Uterus (tissue), 3 donors: ENCODE measurements at regions not wholly inside any gene's neighbourhood (a gene's known extent, or its start where the extent isn't known, plus 50 kb on each side); places are given as distances from the start of the nearest gene placed in this dataset. TPM values are rescaled to one million over a fixed set of nuclear protein-coding genes. Genes with fewer than 3 reads are reported as not detected.

Experiments used
- DNase-seq, 2 donors: peaks; one replicate each; pipeline ENCODE4 v3.0.0-alpha.2; 2019 to 2020
- H3K27ac ChIP-seq, 2 donors: fragments of 200-600 bp; sonication (generic); 1 replicate in 1 of 2; 2 replicates in 1 of 2; pipeline ENCODE4 v1.5.1; 2016 to 2018
- H3K27me3 ChIP-seq, 2 donors: fragments of 200-600 bp; sonication (generic); one replicate each; pipeline ENCODE4 v1.5.1; 2018 to 2019; ENCODE audit warnings: control low read depth in 1 of 2
- H3K36me3 ChIP-seq, 2 donors: fragments of 200-600 bp; sonication (generic); one replicate each; pipeline ENCODE4 v1.5.1; 2019; ENCODE audit warnings: control low read depth in 1 of 2
- H3K4me1 ChIP-seq, 2 donors: fragments of 200-600 bp; sonication (generic); one replicate each; pipeline ENCODE4 v1.5.1; 2018 to 2019; ENCODE audit warnings: control low read depth in 1 of 2
- H3K4me3 ChIP-seq, 2 donors: fragments of 200-600 bp; sonication (generic); 1 replicate in 1 of 2; 2 replicates in 1 of 2; pipeline ENCODE4 v1.5.1; 2018 to 2019; ENCODE audit warnings: mild to moderate bottlenecking in 1 of 2
- H3K9me3 ChIP-seq, 2 donors: fragments of 200-600 bp; sonication (generic); one replicate each; pipeline ENCODE4 v1.5.1; 2019; ENCODE audit warnings: control low read depth in 1 of 2
- CTCF ChIP-seq, 4 experiments: fragments of 200-600 bp in 2 of 4; fragments of 450-650 bp in 2 of 4; sonication (generic) in 2 of 4; IDR thresholded peaks; one replicate each; pipeline ENCODE4 v1.5.1; 2016 to 2019; ENCODE audit warnings: antibody characterized with exemption in 4 of 4, mild to moderate bottlenecking in 2 of 4, moderate library complexity in 1 of 4
- POLR2A ChIP-seq, 2 donors: fragments of 450-650 bp; IDR thresholded peaks; one replicate each; pipeline ENCODE4 v1.6.1; 2016; ENCODE audit warnings: antibody characterized with exemption in 2 of 2, mild to moderate bottlenecking in 1 of 2, moderate library complexity in 1 of 2
- intact Hi-C: fragments of 100-400 bp; cut with DNase I; formaldehyde crosslinking; loops from one replicate; pipeline ENCODE4 v1.15.1; 2023; ENCODE audit warnings: low total_unique reads
- small RNA-seq: library from RNA; depleted of rRNA; stranded (forward); fragments of <200 nt; gene quantifications from one replicate; pipeline ENCODE3, GENCODE V24; 2016
- donor health status: DM: yes; HTN: yes; CAD: no.

- no peak overlapping the region for H3K27ac ChIP-seq
- H3K36me3 ChIP-seq, result no peaks in the 10 kb centered on the region
- H3K9me3 ChIP-seq, result no peaks in the 10 kb centered on the region
- no peak overlapping the region for H3K4me3 ChIP-seq
- H3K27me3 ChIP-seq, result no peaks in the 10 kb centered on the region
- TF ChIP-seq CTCF (IDR thresholded peaks at IDR 0.05), result no peak
- TF ChIP-seq POLR2A (IDR thresholded peaks at IDR 0.05), result no peak
- intact Hi-C loops, result no loop called here
- no peak for DNase-seq
- no peaks in the 10 kb centered on the region for H3K4me1 ChIP-seq
Measured at GRCh38 chr4:22637306-22637705, 55.4 kb upstream of the GBA3 start.

Small RNA genes lying in the stretch of these regions (small RNA-seq; reads per million reads assigned to genes)
- gene AC098583.1, result not detected
